ENCODE measurements at regions not wholly inside any gene's neighbourhood (a gene's known extent, or its start where the extent isn't known, plus 50 kb on each side); places are given as distances from the start of the nearest gene placed in this dataset.

DNA sequence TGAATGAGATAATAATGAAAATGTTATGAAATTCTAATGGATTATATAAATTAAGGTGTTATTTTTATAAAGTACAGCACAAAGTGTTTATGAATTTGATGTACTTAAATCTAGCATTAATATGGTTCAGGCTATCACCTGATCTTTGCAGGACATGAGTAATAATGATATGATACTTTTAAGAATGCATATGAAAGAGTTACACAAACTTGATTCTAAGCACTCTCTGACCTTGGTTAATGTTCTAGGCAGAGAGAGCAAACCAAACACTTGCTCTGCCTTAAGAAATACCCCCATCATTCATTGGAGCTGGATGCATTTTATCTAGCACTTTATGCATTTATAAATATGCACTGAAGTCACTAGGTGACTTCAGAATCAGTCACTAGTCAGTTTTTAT, 942.2 kb upstream of the CDH8 start:
- TF ChIP-seq POLR2A (IDR thresholded peaks at IDR 0.05) (no peak), EP300 (IDR thresholded peaks at IDR 0.05) (no peak), POLR2AphosphoS5 (IDR thresholded peaks at IDR 0.05) (no peak)
- TF ChIP-seq, protein P1, sequence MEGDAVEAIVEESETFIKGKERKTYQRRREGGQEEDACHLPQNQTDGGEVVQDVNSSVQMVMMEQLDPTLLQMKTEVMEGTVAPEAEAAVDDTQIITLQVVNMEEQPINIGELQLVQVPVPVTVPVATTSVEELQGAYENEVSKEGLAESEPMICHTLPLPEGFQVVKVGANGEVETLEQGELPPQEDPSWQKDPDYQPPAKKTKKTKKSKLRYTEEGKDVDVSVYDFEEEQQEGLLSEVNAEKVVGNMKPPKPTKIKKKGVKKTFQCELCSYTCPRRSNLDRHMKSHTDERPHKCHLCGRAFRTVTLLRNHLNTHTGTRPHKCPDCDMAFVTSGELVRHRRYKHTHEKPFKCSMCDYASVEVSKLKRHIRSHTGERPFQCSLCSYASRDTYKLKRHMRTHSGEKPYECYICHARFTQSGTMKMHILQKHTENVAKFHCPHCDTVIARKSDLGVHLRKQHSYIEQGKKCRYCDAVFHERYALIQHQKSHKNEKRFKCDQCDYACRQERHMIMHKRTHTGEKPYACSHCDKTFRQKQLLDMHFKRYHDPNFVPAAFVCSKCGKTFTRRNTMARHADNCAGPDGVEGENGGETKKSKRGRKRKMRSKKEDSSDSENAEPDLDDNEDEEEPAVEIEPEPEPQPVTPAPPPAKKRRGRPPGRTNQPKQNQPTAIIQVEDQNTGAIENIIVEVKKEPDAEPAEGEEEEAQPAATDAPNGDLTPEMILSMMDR (IDR thresholded peaks at IDR 0.05): no peak
- Histone ChIP-seq H3K4me1 (peaks cover 0 to 12% (median 7%) of the 10 kb centered on the region in 4 donors), H3K9me3 (no peaks in the 10 kb centered on the region), H3K4me3 (no peak overlapping the region), H3K36me3 (no peaks in the 10 kb centered on the region), H3K27ac (no peak overlapping the region), H3K27me3 (no peaks in the 10 kb centered on the region)
- DNase-seq: no peak
- intact Hi-C loops (cut with DNase I): no loop called here

DNA sequence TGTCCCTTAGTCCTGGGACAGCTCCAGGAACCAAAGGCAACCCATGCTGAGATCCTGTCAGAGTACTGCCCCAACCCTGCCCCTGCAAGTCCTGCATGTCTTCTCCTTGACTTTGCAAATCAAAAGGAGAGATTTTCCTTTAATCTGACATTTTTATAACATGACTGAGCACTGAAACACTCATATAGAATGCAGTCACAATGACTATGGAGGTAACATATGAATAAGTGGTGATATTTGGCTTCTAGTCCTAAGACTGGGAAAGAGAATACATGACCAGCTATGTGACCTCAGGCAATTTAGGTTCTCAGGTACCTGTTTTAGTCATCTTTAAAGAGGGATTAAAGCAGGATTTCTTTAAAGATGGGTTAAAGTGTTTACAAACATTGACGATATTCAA, 941.6 kb upstream of the CDH8 start:
- Histone ChIP-seq H3K36me3 (no peaks in the 10 kb centered on the region), H3K4me1 (peaks cover 0 to 12% (median 4%) of the 10 kb centered on the region in 4 donors), H3K27ac (no peak overlapping the region), H3K27me3 (no peaks in the 10 kb centered on the region), H3K4me3 (no peak overlapping the region), H3K9me3 (no peaks in the 10 kb centered on the region)
- TF ChIP-seq EP300 (IDR thresholded peaks at IDR 0.05): no peak
- no peak for DNase-seq
- WGBS, 2 donors: 86 to 90% methylated on average over 1 of the region's 1 CpG
- intact Hi-C loops (cut with DNase I): no loop called here

DNA sequence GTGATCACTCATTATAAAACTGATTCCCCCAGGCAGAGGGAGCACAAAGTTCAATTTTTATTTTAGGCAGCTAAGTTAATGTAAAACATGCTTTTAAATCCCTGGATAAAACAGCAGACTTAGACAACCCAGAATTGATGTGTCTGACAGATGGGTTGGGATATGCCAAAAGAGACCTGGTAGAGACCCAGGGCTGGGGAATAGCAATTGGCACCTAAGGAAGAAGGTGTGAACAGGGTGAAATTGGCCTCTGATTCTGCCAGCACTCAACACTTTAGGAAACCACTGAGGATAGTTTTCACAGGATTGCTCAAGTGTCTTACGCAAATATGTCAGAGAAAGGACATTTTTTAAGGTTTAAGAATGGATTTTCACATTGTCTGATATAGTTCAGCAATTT, 938.2 kb upstream of the CDH8 start:
- H3K36me3 ChIP-seq: no peaks in the 10 kb centered on the region
- intact Hi-C loops (cut with DNase I): no loop called here
- no peak for DNase-seq
- no peak overlapping the region for H3K4me3 ChIP-seq
- H3K27me3 ChIP-seq: no peaks in the 10 kb centered on the region
- H3K9me3 ChIP-seq: no peaks in the 10 kb centered on the region
- WGBS, 2 donors: 73 to 89% methylated on average over 1 of the region's 1 CpG
- TF ChIP-seq EP300 (IDR thresholded peaks at IDR 0.05): no peak
- TF ChIP-seq, protein P1 (IDR thresholded peaks at IDR 0.05): no peak
- TF ChIP-seq POLR2A (IDR thresholded peaks at IDR 0.05): no peak
- no peak for TF ChIP-seq POLR2AphosphoS5 (IDR thresholded peaks at IDR 0.05)
- H3K4me1 ChIP-seq: peaks cover 0 to 15% (median 5%) of the 10 kb centered on the region in 4 donors
- no peak overlapping the region for H3K27ac ChIP-seq

DNA sequence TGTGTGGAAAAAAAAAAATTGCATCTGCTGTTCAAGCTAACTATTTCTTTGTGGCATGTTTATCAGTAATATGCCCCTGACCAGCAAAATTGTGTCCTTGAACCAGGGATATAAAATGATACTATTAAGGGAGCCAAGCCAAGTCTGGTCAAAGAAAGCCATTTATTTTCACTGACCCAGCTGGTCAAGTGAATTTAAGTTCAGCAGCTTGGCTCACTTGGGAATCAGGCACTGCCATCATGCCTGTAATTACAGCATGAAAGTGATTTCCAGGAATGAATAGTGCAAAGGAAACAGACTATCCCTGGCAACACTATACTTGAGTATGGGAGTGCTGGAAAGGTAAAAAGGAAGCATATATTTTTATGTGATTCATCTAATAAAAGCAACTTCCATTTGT, 934.6 kb upstream of the CDH8 start:
- Histone ChIP-seq H3K27ac (no peak overlapping the region), H3K9me3 (no peaks in the 10 kb centered on the region), H3K4me1 (peaks cover 0 to 14% (median 6%) of the 10 kb centered on the region in 4 donors), H3K4me3 (no peak overlapping the region), H3K27me3 (no peaks in the 10 kb centered on the region), H3K36me3 (no peaks in the 10 kb centered on the region)
- no peak for DNase-seq
- intact Hi-C loops (cut with DNase I): no loop called here
- TF ChIP-seq EP300 (IDR thresholded peaks at IDR 0.05) (no peak), POLR2AphosphoS5 (IDR thresholded peaks at IDR 0.05) (no peak), POLR2A (IDR thresholded peaks at IDR 0.05) (no peak)
- TF ChIP-seq, protein P1 (IDR thresholded peaks at IDR 0.05): no peak

DNA sequence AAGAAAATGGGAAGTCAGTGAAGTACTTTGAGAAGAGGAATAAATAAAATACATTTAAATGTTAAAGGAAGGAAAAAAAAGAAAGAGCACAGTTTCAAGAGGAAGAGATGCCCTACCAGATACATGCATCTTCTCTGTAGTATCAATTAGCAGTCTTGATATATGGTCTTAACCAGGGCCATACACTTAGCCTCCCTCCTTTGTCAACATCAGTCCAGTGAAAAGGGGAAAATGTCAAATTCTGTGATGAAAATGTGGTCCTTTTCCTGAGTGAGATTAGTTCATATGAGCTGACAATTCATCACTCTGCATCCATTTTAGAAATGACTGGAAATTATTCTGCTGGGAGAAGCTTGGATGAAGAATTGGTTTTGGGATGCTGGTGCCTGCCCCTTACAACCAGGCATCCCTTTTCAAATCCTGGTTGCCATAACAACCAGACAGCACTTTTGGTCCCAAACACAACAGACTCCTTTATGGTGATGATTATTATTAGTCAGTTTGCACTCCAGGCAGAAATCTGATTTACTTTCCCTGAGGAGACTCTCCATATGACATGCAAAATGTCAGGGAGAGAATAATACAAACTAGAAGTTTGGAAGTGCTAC, 933.6 kb upstream of the CDH8 start:
- intact Hi-C loops (cut with DNase I): no loop called here
- no peak for TF ChIP-seq POLR2AphosphoS5 (IDR thresholded peaks at IDR 0.05)
- TF ChIP-seq EP300 (IDR thresholded peaks at IDR 0.05): no peak
- TF ChIP-seq, protein P1 (IDR thresholded peaks at IDR 0.05): no peak
- TF ChIP-seq POLR2A (IDR thresholded peaks at IDR 0.05): no peak
- Histone ChIP-seq H3K27ac (no peak overlapping the region), H3K36me3 (no peaks in the 10 kb centered on the region), H3K9me3 (no peaks in the 10 kb centered on the region), H3K4me1 (peaks cover 0 to 14% (median 6%) of the 10 kb centered on the region in 4 donors), H3K27me3 (no peaks in the 10 kb centered on the region), H3K4me3 (no peak overlapping the region)
- no peak for DNase-seq
